Transverse colon (tissue), 4 donors: ENCODE measurements at regions not wholly inside any gene's neighbourhood (a gene's known extent, or its start where the extent isn't known, plus 50 kb on each side); places are given as distances from the start of the nearest gene placed in this dataset.

Experiments
- CTCF ChIP-seq, 5 experiments: fragments of 200-600 bp in 3 of 5; fragments of 450-650 bp in 2 of 5; sonication (generic) in 3 of 5; IDR thresholded peaks; 1 replicate in 2 of 5; 2 replicates in 3 of 5; pipeline ENCODE4 v1.5.1; 2016 to 2017; ENCODE audit warnings: antibody characterized with exemption in 5 of 5, inconsistent platforms in 3 of 5, mild to moderate bottlenecking in 2 of 5, moderate library complexity in 1 of 5
- EP300 ChIP-seq: sonication (generic); formaldehyde crosslinking; IDR thresholded peaks from one replicate; pipeline ENCODE4 v1.6.1; 2017; ENCODE audit warnings: antibody characterized with exemption, low read depth
- POLR2A ChIP-seq: fragments of 450-650 bp; IDR thresholded peaks from one replicate; pipeline ENCODE4 v1.6.1; 2016; ENCODE audit warnings: antibody characterized with exemption, mild to moderate bottlenecking, moderate library complexity
- POLR2AphosphoS5 ChIP-seq, 3 donors: sonication (generic); formaldehyde crosslinking; IDR thresholded peaks; one replicate each; pipeline ENCODE4 v1.6.1; 2016; ENCODE audit warnings: antibody characterized with exemption in 3 of 3

DNA sequence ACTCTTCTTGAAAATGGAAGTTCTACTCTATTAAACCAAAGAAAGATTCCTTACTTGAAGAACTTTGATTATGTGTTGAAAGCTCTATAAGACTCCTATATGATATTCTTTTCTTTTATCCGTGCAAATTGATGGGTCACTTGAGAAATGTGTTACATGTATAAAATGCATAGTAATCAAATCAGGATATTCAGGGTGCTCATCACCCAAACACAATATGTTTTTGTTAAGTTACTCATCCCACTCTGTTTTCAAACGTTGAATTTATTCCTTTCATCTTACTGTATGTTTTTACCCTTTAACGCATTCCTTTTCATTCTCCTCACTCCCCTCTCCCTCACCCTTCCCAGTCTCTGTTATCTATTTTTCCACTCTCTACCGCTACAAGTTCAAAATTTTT, 305.5 kb upstream of the KYNU start:
- no peak for TF ChIP-seq CTCF (IDR thresholded peaks at IDR 0.05)
- TF ChIP-seq POLR2AphosphoS5 (IDR thresholded peaks at IDR 0.05) = no peak
- TF ChIP-seq POLR2A = no peak
- no peak for TF ChIP-seq EP300
